ENCODE measurements at regions not wholly inside any gene's neighbourhood (a gene's known extent, or its start where the extent isn't known, plus 50 kb on each side); places are given as distances from the start of the nearest gene placed in this dataset.

DNA sequence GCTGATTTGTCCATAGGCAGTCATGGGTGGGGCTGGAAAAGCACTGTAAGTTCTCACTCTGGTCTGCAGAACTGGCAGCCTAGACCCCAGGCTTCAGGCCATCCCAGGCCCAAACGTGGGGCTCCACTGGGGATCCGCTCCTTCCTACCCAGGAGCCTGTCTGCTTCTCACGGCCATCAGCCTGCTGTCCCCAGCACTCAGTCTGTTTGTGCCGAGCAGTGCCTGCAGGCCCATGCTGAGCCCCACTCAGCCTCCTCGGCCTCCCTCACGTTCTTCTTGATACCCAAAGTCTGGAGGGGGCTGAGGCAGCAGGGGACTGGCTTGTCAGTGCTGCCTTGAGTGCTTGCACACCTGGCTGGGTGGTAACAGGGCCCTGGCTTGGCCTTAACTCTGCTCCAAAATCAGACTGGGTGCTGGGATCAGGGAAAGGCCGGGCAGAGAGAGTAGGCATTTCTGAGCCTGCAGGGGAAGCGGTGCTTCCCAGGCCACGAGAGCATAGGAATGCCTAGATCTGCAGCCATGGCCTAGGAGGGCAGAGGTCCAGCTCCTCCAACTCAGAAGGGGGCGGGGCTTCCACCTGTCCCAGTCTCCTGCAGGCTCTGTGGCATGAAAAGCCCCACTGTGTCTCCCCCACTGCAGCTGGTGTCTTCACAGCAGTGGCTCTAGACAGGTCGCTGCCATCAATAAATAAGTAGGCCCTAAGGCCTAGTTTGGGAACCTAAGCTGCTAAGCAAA is 772.4 kb upstream of the FBXO33 start:
- TF ChIP-seq TAF1 (IDR thresholded peaks at IDR 0.05; ENCODE audit: borderline replicate concordance, insufficient read depth, low read length) (no peak), SIN3A (IDR thresholded peaks at IDR 0.05; ENCODE audit: borderline replicate concordance, insufficient read depth, low read length) (no peak), POLR2AphosphoS5 (IDR thresholded peaks at IDR 0.05; ENCODE audit: low read depth, low read length) (no peak)

DNA sequence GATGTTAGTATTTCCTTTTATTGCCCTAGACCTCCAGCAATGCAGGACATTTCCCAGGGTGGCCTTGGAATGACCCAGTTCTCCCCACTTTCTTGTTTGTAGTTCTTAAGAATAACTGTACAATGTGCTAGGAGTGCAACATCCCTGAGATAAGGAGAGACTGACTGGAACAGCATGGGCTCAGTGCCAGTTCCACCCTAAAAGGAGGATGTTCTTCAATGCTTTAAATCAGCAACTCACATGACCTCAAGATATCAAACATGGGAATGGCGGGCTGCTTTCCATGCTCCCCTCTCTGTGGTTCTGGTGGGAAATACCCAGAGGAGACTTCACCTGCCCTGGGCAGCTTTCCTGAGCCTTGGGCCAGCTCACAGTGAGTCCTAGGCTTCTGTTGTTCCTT is 766.9 kb upstream of the FBXO33 start:
- TF ChIP-seq POLR2AphosphoS5 (IDR thresholded peaks at IDR 0.05; ENCODE audit: low read depth, low read length): no peak
- no peak for TF ChIP-seq SIN3A (IDR thresholded peaks at IDR 0.05; ENCODE audit: borderline replicate concordance, insufficient read depth, low read length)

DNA sequence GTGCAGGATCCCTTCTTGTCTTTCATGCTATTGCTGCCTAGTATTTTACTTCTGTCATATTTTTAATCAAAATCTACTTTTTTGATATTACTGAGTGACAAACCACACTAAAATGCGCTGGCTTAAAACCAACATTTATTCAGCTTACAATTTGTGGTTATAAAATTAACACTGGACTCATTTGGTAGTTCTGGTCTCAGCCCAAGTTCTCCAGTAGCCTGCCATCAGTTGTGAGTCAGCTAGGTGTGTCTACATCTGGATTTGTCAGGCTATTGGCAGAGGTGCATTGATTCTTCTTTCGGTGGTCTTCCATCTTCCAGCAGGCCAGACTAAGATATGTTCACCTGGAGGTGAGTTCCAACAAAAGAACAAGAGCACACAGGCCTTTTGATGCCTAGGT is 765.1 kb upstream of the FBXO33 start:
- TF ChIP-seq TAF1 (IDR thresholded peaks at IDR 0.05; ENCODE audit: borderline replicate concordance, insufficient read depth, low read length) (no peak), FOXP2 (optimal IDR thresholded peaks at IDR 0.05; ENCODE audit: borderline replicate concordance, extremely low read depth, extremely low read length, insufficient read depth) (no peak), SIN3A (IDR thresholded peaks at IDR 0.05; ENCODE audit: borderline replicate concordance, insufficient read depth, low read length) (no peak), POLR2AphosphoS5 (IDR thresholded peaks at IDR 0.05; ENCODE audit: low read depth, low read length) (no peak)
- TF ChIP-seq, protein P1, sequence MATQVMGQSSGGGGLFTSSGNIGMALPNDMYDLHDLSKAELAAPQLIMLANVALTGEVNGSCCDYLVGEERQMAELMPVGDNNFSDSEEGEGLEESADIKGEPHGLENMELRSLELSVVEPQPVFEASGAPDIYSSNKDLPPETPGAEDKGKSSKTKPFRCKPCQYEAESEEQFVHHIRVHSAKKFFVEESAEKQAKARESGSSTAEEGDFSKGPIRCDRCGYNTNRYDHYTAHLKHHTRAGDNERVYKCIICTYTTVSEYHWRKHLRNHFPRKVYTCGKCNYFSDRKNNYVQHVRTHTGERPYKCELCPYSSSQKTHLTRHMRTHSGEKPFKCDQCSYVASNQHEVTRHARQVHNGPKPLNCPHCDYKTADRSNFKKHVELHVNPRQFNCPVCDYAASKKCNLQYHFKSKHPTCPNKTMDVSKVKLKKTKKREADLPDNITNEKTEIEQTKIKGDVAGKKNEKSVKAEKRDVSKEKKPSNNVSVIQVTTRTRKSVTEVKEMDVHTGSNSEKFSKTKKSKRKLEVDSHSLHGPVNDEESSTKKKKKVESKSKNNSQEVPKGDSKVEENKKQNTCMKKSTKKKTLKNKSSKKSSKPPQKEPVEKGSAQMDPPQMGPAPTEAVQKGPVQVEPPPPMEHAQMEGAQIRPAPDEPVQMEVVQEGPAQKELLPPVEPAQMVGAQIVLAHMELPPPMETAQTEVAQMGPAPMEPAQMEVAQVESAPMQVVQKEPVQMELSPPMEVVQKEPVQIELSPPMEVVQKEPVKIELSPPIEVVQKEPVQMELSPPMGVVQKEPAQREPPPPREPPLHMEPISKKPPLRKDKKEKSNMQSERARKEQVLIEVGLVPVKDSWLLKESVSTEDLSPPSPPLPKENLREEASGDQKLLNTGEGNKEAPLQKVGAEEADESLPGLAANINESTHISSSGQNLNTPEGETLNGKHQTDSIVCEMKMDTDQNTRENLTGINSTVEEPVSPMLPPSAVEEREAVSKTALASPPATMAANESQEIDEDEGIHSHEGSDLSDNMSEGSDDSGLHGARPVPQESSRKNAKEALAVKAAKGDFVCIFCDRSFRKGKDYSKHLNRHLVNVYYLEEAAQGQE (IDR thresholded peaks at IDR 0.05; ENCODE audit: insufficient read depth in 1 of 2, low read depth in 2 of 2, low read length in 2 of 2): no peak

DNA sequence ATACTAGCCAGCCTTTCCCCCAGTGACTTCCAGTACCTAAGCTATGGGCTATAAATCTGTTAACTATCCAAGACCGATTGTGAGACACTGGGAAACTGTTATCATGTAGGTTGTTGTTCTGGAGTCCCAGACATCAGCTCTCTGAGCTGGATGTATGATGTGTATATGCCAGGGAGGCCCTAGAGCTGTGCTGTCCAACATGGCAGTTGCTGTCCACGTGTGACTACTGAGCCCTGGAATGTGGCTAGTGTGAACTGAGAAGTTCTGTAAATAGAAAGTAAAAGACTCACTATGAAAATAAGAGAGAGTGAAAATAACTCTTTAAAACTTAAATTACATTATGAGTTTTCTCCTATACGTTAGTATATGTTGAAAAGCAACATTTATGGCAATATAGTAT is 755.8 kb upstream of the FBXO33 start:
- TF ChIP-seq TAF1 (IDR thresholded peaks at IDR 0.05; ENCODE audit: borderline replicate concordance, insufficient read depth, low read length) (no peak), SIN3A (IDR thresholded peaks at IDR 0.05; ENCODE audit: borderline replicate concordance, insufficient read depth, low read length) (no peak), FOXP2 (optimal IDR thresholded peaks at IDR 0.05; ENCODE audit: borderline replicate concordance, extremely low read depth, extremely low read length, insufficient read depth) (no peak), POLR2AphosphoS5 (IDR thresholded peaks at IDR 0.05; ENCODE audit: low read depth, low read length) (no peak)
- TF ChIP-seq, protein P1 (IDR thresholded peaks at IDR 0.05; ENCODE audit: insufficient read depth in 1 of 2, low read depth in 2 of 2, low read length in 2 of 2): no peak

DNA sequence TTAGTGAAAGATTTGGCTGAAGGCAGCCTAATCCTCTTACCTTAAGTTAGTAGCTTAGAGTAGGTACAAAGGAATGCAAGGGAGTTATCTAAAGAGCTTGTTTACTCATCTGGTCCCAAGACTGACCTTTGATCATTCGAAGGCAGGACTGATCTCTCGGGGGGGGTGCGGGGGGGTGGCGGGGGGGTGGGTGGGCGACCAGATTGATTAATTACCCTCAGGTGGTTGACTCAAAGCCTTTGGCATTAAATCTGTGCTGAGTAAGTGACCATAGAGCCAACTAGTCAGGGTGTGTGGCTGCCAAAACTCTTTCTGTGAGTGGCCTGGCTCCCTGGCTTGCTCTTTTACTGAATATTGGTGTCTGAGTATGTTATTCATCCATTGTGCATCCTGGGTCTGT is 731.9 kb upstream of the FBXO33 start:
- TF ChIP-seq SIN3A (IDR thresholded peaks at IDR 0.05; ENCODE audit: borderline replicate concordance, insufficient read depth, low read length) (no peak), TAF1 (IDR thresholded peaks at IDR 0.05; ENCODE audit: borderline replicate concordance, insufficient read depth, low read length) (no peak), FOXP2 (optimal IDR thresholded peaks at IDR 0.05; ENCODE audit: borderline replicate concordance, extremely low read depth, extremely low read length, insufficient read depth) (no peak), POLR2AphosphoS5 (IDR thresholded peaks at IDR 0.05; ENCODE audit: low read depth, low read length) (no peak)
- TF ChIP-seq, protein P1 (IDR thresholded peaks at IDR 0.05; ENCODE audit: insufficient read depth in 1 of 2, low read depth in 2 of 2, low read length in 2 of 2): no peak

DNA sequence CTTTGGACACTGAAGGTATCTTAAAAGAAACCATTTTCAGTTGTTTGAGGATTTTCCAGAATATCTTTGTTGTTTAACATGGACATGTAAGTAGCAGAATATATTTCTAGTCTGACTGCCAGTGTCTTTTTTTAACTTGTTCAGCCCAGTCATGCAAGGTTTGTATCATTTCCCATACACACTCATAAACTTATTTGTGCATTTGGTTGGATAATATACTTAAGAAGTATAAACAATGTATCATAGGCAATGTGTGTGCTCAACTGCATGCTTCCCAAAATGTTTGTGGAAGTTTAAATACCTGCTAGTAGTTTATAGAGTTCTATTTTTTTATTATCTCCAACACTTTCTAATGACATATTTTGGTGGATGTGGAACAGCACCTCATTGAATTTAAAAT is 707.4 kb upstream of the FBXO33 start:
- TF ChIP-seq, protein P1 (IDR thresholded peaks at IDR 0.05; ENCODE audit: insufficient read depth in 1 of 2, low read depth in 2 of 2, low read length in 2 of 2): no peak
- no peak for TF ChIP-seq POLR2AphosphoS5 (IDR thresholded peaks at IDR 0.05; ENCODE audit: low read depth, low read length)
- TF ChIP-seq FOXP2 (optimal IDR thresholded peaks at IDR 0.05; ENCODE audit: borderline replicate concordance, extremely low read depth, extremely low read length, insufficient read depth): no peak

All from PFSK-1 (cell line).